Right lobe of liver (tissue), 4 donors: ENCODE measurements at regions not wholly inside any gene's neighbourhood (a gene's known extent, or its start where the extent isn't known, plus 50 kb on each side); places are given as distances from the start of the nearest gene placed in this dataset.

Experiments used
- CTCF ChIP-seq, 4 donors: fragments of 200-600 bp in 3 of 4; fragments of 450-650 bp in 1 of 4; IDR thresholded peaks; one replicate each; pipeline versions ENCODE4 v1.5.1 to v1.8.0; 2016 to 2022; ENCODE audit warnings: antibody characterized with exemption in 4 of 4, mild to moderate bottlenecking in 2 of 4
- POLR2A ChIP-seq: fragments of 450-650 bp; IDR thresholded peaks from one replicate; pipeline ENCODE4 v1.6.1; 2017; ENCODE audit warnings: antibody characterized with exemption, mild to moderate bottlenecking
- donor health status: DM: no; HTN: no; CAD: no.
- donor health status: DM: no; HTN: no; CAD: no.
- donor health status: DM: no; HTN: yes; CAD: no.

DNA sequence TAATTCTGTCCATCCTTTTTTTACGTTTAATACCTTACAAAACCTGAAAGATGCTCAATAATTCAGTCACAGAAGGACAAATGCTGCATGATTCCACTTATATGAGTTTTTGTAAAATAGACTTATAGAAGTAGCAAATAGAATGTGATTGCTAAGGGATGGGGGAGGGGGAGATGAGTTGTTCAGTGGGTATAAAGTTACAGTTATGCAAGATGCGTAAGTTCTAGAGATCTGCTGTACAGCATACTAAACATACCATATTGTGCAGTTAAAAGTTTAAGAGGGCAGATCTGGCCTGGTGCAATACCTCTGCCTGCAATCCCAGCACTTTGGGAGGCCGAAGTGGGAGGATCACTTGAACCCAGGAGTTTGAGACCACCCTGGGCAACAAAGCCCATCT lies 78.8 kb downstream of the TET3 start:
- TF ChIP-seq CTCF (IDR thresholded peaks at IDR 0.05) = no peak
- no peak for TF ChIP-seq POLR2A
